GM10248 (cell line): ENCODE measurements at regions not wholly inside any gene's neighbourhood (a gene's known extent, or its start where the extent isn't known, plus 50 kb on each side); places are given as distances from the start of the nearest gene placed in this dataset.

Experiments used
- CTCF ChIA-PET: fragments of 300-600 bp; sonication (Branson Sonifier 250); formaldehyde crosslinking; extraction: SDS; loops from one replicate; lab custom pipeline; 2021; ENCODE audit warnings: antibody characterized with exemption; lab: Yijun Ruan, JAX
- POLR2A ChIA-PET: fragments of 350-650 bp; sonication (Branson Sonifier 250); formaldehyde crosslinking; extraction: SDS; loops from one replicate; lab custom pipeline; 2020; ENCODE audit warnings: antibody characterized with exemption; lab: Yijun Ruan, JAX
- DNase-seq: peaks from one replicate; pipeline ENCODE4 v3.0.0; 2012; ENCODE audit errors: extremely low spot score
- TF ChIP-seq, protein P1 (sequence below): IDR thresholded peaks from 2 replicates; pipeline ENCODE4 v1.5.1; 2012; ENCODE audit warnings: mild to moderate bottlenecking, low read depth; ENCODE audit errors: extremely low read depth, missing control alignments, control extremely low read depth

DNA sequence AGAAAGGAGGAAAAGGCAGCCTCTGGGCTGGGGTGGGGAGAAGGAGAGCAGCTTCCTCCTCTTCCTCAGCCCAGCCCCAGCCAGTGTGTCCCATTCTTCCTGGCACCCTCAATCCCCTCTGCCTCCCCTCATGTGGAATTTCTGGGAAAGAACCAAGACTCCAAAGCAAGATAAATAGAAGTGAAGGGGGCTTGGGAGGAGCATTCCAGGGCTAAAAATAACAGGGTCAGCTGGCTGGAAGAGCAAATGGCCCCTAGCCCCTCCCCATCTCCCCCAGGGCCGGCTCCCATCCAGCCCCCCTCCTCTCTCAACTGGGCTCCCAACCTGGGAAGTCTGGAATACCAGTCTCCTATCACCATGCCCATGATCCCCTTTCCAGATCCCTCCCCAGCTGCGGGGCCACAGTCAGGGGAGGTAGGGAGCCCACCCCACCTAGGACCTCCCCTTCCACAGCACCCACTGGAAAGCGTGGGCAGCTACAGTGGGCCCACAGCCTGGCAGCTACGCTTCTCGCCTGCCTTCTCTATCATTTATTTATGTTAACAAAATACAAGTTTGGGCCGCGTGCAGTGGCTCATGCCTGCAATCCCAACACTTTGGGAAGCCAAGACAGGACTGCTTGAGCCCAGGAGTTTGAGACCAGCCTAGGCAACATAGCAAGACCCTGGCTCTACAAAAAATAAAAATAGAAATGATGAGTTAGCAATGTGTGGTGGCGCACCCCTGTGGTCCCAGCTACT is 88.3 kb downstream of the IRF2BPL start:
- CTCF ChIA-PET: interaction anchor here (1.6 to 1.9 kb wide), 2 partner anchors 10 to 27 kb away, joined by 5 to 6 read pairs; no protein-coding TSS in a partner anchor
- TF ChIP-seq, protein P1, sequence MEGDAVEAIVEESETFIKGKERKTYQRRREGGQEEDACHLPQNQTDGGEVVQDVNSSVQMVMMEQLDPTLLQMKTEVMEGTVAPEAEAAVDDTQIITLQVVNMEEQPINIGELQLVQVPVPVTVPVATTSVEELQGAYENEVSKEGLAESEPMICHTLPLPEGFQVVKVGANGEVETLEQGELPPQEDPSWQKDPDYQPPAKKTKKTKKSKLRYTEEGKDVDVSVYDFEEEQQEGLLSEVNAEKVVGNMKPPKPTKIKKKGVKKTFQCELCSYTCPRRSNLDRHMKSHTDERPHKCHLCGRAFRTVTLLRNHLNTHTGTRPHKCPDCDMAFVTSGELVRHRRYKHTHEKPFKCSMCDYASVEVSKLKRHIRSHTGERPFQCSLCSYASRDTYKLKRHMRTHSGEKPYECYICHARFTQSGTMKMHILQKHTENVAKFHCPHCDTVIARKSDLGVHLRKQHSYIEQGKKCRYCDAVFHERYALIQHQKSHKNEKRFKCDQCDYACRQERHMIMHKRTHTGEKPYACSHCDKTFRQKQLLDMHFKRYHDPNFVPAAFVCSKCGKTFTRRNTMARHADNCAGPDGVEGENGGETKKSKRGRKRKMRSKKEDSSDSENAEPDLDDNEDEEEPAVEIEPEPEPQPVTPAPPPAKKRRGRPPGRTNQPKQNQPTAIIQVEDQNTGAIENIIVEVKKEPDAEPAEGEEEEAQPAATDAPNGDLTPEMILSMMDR: no peak
- DNase-seq: no peak
- POLR2A ChIA-PET: no interaction called here

DNA sequence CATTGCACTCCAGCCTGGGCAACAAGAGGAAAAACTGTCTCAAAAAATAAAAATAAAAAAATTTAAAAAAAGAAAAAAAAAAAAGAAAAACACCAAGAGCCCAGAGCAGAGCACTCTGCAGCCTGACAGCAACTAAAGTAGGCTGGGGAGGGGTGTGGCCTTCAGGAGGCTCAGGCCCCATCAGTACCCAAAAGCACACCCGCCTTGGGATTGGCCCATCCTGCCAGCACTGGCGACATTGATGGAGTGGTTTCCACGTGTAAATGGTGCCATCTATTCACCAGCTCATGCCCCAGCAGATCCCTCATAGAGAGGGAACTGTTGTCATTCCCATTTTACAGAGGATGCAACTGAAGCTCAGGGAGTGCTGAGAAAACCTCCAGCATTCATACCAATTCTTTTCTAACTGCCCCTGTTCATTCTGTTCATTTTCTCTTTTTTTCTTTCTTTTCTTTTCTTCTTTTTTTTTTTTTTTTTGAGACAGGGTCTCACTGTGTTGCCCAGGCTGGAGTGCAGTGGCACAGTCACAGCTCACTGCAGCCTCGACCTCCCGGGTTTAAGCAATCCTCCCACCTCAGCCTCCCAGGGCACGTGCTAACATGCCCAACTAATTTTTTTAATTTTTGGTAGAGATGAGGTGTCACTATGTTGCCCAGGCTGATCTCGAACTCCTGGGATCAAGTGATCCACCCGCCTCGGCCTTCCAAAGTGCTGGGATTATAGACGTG is 89.3 kb downstream of the IRF2BPL start:
- DNase-seq: no peak
- CTCF ChIA-PET: interaction anchor here (0.9 to 1.9 kb wide), 5 partner anchors 9 to 131 kb away, joined by 3 to 6 read pairs (median 4); no protein-coding TSS in a partner anchor
- TF ChIP-seq, protein P1: no peak
- POLR2A ChIA-PET: no interaction called here

DNA sequence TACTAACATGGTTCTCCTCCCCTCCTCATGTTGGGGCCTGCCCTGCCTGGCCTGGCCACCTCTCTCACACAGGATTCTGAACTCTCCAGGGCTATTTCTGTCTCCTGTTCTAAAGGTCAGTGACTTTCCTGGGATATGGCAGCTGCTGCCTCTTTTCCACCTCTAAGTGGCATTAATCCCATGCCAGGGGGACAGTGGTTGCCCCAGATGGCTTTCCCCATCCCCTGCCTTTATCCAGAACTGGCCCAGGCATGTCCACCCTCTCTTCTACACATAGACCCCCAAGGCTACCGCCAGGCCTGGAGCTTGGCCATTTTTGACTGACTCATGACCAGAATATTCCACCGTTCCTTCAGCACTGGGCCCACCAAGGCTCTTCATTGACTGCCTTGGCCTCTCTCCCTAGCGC is 90.4 kb downstream of the IRF2BPL start:
- TF ChIP-seq, protein P1: no peak
- no peak for DNase-seq
- ChIA-PET CTCF (interaction anchor here (2.8 kb wide), 1 partner anchor 62 kb away, joined by 8 read pairs; no protein-coding TSS in a partner anchor), POLR2A (no interaction called here)

DNA sequence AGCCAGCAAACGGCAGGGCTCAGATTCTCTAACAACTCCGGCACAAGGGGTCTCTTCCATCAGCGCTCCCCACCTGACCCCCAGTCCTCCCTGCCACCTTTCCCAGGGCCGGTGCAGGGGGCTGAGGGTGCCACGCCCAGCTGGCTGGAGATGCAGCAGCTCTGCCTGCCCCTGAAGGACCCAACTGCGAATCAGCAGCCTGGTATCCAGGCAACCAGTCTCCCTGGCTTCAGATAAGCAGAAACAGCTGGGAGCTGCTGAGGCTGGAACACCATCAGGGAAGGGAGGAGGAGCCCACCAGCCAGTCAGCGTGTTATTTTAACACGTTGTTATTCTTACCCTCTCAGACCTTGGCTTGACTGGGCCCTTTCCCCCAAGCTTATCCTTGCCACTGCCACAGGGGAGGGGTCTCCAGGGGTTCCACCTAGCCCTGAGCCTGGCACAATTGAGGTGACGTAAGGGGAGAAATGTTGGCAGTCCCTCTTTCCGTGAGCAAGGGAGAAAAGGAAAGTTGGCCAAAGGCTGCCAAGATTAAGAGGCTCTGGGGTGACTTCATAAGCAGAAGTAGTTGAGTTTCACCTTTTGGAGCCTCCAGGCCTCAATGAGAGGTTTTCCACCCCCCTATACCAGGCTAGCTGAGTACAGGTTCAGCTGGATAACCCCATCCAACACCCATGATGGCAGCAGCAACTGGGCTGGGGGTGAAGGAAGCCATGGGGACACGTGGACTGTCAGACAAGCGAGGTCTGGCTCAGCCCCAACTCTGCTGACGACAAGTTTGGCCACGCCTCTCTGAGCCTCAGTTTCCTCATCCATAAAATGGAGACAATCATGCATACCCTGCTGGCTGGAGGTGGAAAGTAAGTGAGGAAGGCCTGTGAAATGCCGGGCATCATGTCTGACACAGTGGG is 91.1 kb downstream of the IRF2BPL start:
- TF ChIP-seq, protein P1: no peak
- CTCF ChIA-PET: interaction anchor here (1.5 to 2.8 kb wide), 7 partner anchors 16 to 133 kb away, joined by 4 to 12 read pairs (median 8); no protein-coding TSS in a partner anchor
- DNase-seq: no peak
- POLR2A ChIA-PET: no interaction called here

DNA sequence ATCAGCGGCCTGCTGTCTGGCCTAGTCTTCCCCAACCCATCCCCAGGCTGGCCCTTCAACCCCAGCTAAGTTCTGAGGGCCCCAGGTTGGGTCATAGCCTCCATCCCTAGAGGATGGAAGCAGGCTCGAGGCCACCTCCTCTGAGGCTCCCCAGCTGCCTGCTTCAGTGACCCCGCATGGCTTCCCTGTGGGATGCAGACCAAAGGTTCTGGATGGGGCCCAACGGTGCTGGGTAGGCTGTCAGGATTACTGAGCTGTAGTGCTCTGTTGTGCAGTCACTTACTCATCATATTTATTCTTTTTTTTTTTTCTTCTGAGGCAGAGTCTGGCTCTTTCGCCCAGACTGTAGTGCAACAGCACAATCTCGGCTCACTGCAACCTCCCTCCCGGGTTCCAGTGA is 92.0 kb downstream of the IRF2BPL start:
- no peak for DNase-seq
- POLR2A ChIA-PET: no interaction called here
- TF ChIP-seq, protein P1: no peak
- CTCF ChIA-PET: interaction anchor here (1.5 to 2.8 kb wide), 7 partner anchors 15 to 134 kb away, joined by 4 to 12 read pairs (median 8); no protein-coding TSS in a partner anchor
